GM11168 (cell line): ENCODE measurements at regions not wholly inside any gene's neighbourhood (a gene's known extent, or its start where the extent isn't known, plus 50 kb on each side); places are given as distances from the start of the nearest gene placed in this dataset.

ENCODE experiments used
- in situ Hi-C: fragments of 300-500 bp; cut with MboI; formaldehyde crosslinking; loops from one replicate; pipeline ENCODE4 v1.12.0; 2022; ENCODE audit warnings: low sequenced_read_pairs; ENCODE audit not compliant: unreplicated experiment

GRCh38 chr22:47245286-47245685 is 482.8 kb downstream of the TBC1D22A start:
- in situ Hi-C loops = no loop called here

- in situ Hi-C loops = no loop called here
These were observed 477.7 kb downstream of the TBC1D22A start for GRCh38 chr22:47240116-47240515.

DNA sequence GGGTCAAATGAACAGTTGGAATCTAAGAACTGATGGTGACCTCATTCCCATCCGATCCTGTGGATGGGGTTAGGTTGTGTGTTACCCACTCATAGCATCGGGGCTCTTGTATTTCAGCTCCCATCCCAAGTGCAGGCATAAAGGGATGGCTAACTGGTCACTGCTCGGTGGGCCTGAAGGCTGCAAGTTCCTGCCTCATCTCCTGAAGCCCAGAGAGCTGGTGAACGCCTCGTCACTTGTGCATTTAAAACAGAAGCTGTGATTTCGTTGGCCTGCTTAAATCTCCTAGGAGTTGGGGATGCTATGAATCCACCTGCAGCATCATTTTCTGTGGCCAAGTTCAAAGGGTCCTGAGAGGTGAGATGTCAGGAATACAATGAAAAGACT is 477.0 kb downstream of the TBC1D22A start:
- in situ Hi-C loops = no loop called here

- in situ Hi-C loops = no loop called here
These were observed 476.4 kb downstream of the TBC1D22A start for GRCh38 chr22:47238690-47239473.

GRCh38 chr22:47237890-47238480 is 475.5 kb downstream of the TBC1D22A start:
- in situ Hi-C loops = no loop called here

DNA sequence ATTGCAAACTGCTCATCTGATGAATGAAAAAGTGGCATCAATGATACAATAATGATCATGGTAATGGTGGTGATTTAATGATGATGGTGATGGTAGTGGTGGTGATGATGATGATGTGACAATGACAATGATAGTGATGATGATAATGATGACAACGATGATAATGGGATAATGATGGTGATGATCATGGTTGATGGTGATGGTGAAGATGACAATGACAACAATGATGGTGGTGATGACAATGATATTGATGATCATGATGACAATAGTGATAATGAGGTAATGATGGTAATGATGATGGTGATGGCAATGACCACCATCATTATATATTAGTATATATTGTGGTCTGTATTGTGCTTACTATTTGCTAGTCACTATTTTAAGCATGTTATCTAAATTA is 474.3 kb downstream of the TBC1D22A start:
- in situ Hi-C loops = no loop called here

DNA sequence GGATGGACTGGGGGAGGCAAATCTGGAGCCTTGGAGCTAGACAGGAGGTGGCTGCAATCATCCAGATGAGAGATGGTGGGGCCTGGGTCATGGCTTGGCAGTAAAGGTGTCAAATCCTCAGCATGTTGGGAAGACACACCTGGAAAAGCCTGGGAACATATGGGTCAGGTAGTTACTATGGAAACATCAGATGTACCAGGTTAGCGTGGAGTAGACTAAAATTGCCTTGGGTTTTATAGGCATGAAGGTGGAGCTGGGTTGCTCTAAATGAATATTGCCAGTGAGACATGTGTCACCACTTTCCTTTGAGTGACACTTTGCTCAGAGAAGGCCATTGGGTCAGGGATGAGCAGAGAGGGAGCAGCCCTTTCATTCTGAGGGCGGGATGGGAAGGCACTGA is 473.7 kb downstream of the TBC1D22A start:
- in situ Hi-C loops = no loop called here

GRCh38 chr22:47233316-47234243 is 471.1 kb downstream of the TBC1D22A start:
- in situ Hi-C loops = no loop called here

GRCh38 chr22:47232753-47233152 is 470.3 kb downstream of the TBC1D22A start:
- in situ Hi-C loops = no loop called here

DNA sequence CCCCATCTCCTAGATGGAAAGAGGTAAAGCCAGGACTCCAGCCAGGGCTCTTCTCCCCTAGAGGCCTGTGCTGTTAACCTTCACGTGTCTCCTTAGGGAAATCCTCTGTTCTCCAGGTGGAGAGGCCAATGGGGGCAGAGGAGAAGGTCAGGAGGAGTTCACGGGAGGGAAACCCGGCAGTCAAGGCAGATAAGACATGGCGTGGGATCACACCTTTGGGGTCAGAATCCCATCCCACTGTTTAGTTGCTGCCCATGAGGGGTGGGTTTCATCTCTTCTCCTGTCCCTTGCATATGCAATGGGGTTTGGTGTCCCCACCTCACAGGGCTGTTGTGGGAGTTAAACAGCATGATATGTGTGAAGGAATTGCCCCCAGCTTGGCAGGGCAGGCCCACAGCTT is 469.7 kb downstream of the TBC1D22A start:
- in situ Hi-C loops = no loop called here

GRCh38 chr22:47231759-47232158 is 469.3 kb downstream of the TBC1D22A start:
- in situ Hi-C loops = no loop called here

DNA sequence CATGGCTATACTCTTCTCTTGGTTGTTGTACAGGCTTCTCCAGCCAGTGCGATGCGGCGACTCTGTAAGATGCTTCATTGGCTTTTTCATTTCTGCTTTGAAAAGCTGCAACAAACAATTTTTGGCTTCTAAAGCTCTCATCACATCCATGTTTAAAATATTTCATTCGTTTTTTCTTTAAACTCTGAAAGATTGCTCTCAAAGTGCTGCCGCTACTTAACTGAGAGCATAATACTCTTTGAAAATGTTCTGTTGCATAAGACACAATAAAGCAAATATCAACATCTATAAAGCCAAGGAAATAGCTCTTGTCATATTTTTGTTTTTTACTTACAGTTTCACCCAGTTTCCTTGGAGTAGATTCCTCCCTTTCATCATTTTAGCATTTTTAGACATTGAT is 468.3 kb downstream of the TBC1D22A start:
- in situ Hi-C loops = no loop called here

DNA sequence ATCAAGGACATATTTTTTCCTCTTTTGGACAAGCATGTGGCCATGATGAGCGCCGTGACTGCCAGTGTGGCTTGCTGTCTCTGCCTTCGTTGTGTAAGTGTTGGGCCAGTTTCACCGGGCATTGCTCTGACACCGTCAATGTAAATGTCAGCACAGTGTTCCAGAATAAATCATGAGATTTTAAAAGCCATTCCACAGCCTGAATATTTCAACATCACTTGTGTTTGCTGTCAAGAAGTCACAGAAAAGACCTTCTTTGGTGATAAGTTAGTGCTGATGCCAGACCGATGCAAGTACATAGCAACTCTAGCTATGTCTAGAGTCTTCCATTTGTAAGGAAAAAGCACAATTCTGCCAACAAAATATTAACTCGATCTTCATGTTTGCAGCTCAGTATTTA is 467.8 kb downstream of the TBC1D22A start:
- in situ Hi-C loops = no loop called here

GRCh38 chr22:47228767-47229166 is 466.3 kb downstream of the TBC1D22A start:
- in situ Hi-C loops = no loop called here

GRCh38 chr22:47225931-47226633 is 463.6 kb downstream of the TBC1D22A start:
- in situ Hi-C loops = no loop called here

- in situ Hi-C loops = no loop called here
These were observed 462.9 kb downstream of the TBC1D22A start for GRCh38 chr22:47225080-47225930.
